ENCODE measurements at regions not wholly inside any gene's neighbourhood (a gene's known extent, or its start where the extent isn't known, plus 50 kb on each side); places are given as distances from the start of the nearest gene placed in this dataset.

- no peaks in the 10 kb centered on the region for H3K9me3 ChIP-seq (replicated peaks; ENCODE audit: control insufficient read depth, insufficient read depth, low read length)
- no peak for DNase-seq (ENCODE audit: low read depth, low spot score)
- no TSS peak for BruUV-seq (replicated peaks)
- no peaks in the 10 kb centered on the region for H3K79me2 ChIP-seq (ENCODE audit: control insufficient read depth, insufficient read depth, low read length)
- no peaks in the 10 kb centered on the region for H3K36me3 ChIP-seq (ENCODE audit: control insufficient read depth in 2 of 2, extremely low read depth in 1 of 2, insufficient read depth in 2 of 2, low read length in 2 of 2)
- intact Hi-C loops (cut with micrococcal nuclease) (no loop called here), dilution Hi-C loops (cut with MboI; ENCODE audit: extremely low pct_ligation_motif_present, low sequenced_read_pairs) (no loop called here)
- no peaks in the 10 kb centered on the region for H3K4me1 ChIP-seq (ENCODE audit: control insufficient read depth, extremely low read depth, insufficient read depth, low read length)
- no peak overlapping the region for H2AFZ ChIP-seq (ENCODE audit: low read depth, low read length)
- H4K20me1 ChIP-seq (replicated peaks; ENCODE audit: control insufficient read depth, extremely low read depth, insufficient read depth, low read length), result no peaks in the 10 kb centered on the region
- POLR2A ChIA-PET, result no interaction called here
- CTCF ChIA-PET, result interaction anchor here (0.8 to 1.4 kb wide), 2 partner anchors 14 to 39 kb away, joined by 3 read pairs; no protein-coding TSS in a partner anchor
- no peaks in the 10 kb centered on the region for H3K27me3 ChIP-seq (ENCODE audit: control insufficient read depth in 2 of 2, insufficient read depth in 2 of 2, low read length in 2 of 2)
- no peaks in the 10 kb centered on the region for H3K9me1 ChIP-seq (replicated peaks; ENCODE audit: control insufficient read depth, extremely low read depth, insufficient read depth, low read length)
- H3K9ac ChIP-seq (replicated peaks; ENCODE audit: extremely low read depth, insufficient read depth, low read length), result no peak overlapping the region
- FAIRE-seq, result no peak
- TF ChIP-seq GATA2 (IDR thresholded peaks at IDR 0.05; ENCODE audit: insufficient read depth, insufficient read length, low read depth, low read length) (no peak), POLR2A (IDR thresholded peaks at IDR 0.05; ENCODE audit: low read depth, low read length) (no peak), CTCF (IDR thresholded peaks at IDR 0.05; ENCODE audit: extremely low read depth in 1 of 2, insufficient read depth in 1 of 2, low read depth in 1 of 2, low read length in 2 of 2) (no peak), FOS (IDR thresholded peaks at IDR 0.05; ENCODE audit: borderline replicate concordance, insufficient read depth, low read length) (no peak), MYC (IDR thresholded peaks at IDR 0.05; ENCODE audit: low read depth, low read length) (no peak), POLR2AphosphoS5 (IDR thresholded peaks at IDR 0.05; ENCODE audit: insufficient read depth, low read depth, low read length) (no peak), MAX (IDR thresholded peaks at IDR 0.05; ENCODE audit: insufficient read depth, insufficient read length) (no peak), JUN (IDR thresholded peaks at IDR 0.05; ENCODE audit: borderline replicate concordance, insufficient read depth, insufficient read length, low read depth) (no peak)
- H3K27ac ChIP-seq (ENCODE audit: insufficient read depth, low read depth, low read length), result no peak overlapping the region
- H3K4me2 ChIP-seq (ENCODE audit: insufficient read depth, low read length), result no peak overlapping the region
- no peak overlapping the region for H3K4me3 ChIP-seq (replicated peaks in 1 of 3; ENCODE audit: insufficient read depth in 1 of 3, low read depth in 1 of 3, low read length in 3 of 3)
These were observed 58.4 kb upstream of the NUDT12 start for GRCh38 chr5:103620851-103621547.

Data from endothelial cell of umbilical vein (primary cell).